DOHH2 (cell line): ENCODE measurements at regions not wholly inside any gene's neighbourhood (a gene's known extent, or its start where the extent isn't known, plus 50 kb on each side); places are given as distances from the start of the nearest gene placed in this dataset.
"Not testable (repeated sequence)": the region's sequence is repeated elsewhere in the genome, so short reads cannot be mapped to it uniquely, and the experiment has no call there.

ENCODE experiments used
- H3F3A ChIP-seq: fragments of 200-600 bp; sonication (generic), shearing (Covaris generic); 2 replicates; pipeline ENCODE4 v1.6.0; 2016; ENCODE audit warnings: antibody characterized with exemption, mild to moderate bottlenecking; ENCODE audit not compliant: control insufficient read depth, insufficient read depth
- H3K27ac ChIP-seq: fragments of 200-600 bp; sonication (generic); 2 replicates; pipeline ENCODE4 v1.5.1; 2014; ENCODE audit warnings: low read depth, mild to moderate bottlenecking, low read length, moderate library complexity
- H3K27me3 ChIP-seq: fragments of 200-600 bp; sonication (generic); 2 replicates; pipeline ENCODE4 v1.6.1; 2014; ENCODE audit warnings: mild to moderate bottlenecking, low read length, mixed read lengths; ENCODE audit not compliant: control insufficient read depth
- H3K36me3 ChIP-seq: fragments of 200-600 bp; sonication (generic); 2 replicates; pipeline ENCODE4 v1.6.1; 2014; ENCODE audit warnings: mild to moderate bottlenecking, low read length, moderate library complexity, mixed read lengths; ENCODE audit not compliant: control insufficient read depth
- H3K4me1 ChIP-seq: fragments of 200-600 bp; sonication (generic); 2 replicates; pipeline ENCODE4 v1.6.1; 2014; ENCODE audit warnings: mild to moderate bottlenecking, low read length, mixed read lengths; ENCODE audit not compliant: control insufficient read depth
- H3K4me2 ChIP-seq: fragments of 200-600 bp; sonication (generic); 2 replicates; pipeline ENCODE4 v1.6.0; 2014; ENCODE audit warnings: mild to moderate bottlenecking, low read length, moderate library complexity
- H3K4me3 ChIP-seq: fragments of 200-600 bp; sonication (generic); 2 replicates; pipeline ENCODE4 v1.5.1; 2014; ENCODE audit warnings: mild to moderate bottlenecking, low read length, mixed read lengths
- H3K79me2 ChIP-seq: fragments of 200-600 bp; sonication (generic); 2 replicates; pipeline ENCODE4 v1.6.1; 2014; ENCODE audit warnings: mild to moderate bottlenecking, low read length, mixed read lengths; ENCODE audit not compliant: control insufficient read depth
- H3K9me2 ChIP-seq: fragments of 200-600 bp; sonication (generic); replicated peaks from 2 replicates; pipeline ENCODE4 v1.6.1; 2014; ENCODE audit warnings: mild to moderate bottlenecking, low read length, mixed read lengths; ENCODE audit not compliant: control insufficient read depth
- H3K9me3 ChIP-seq: fragments of 200-600 bp; sonication (generic); 2 replicates; pipeline ENCODE4 v1.6.1; 2014; ENCODE audit warnings: antibody characterized with exemption, low read length, mixed read lengths; ENCODE audit not compliant: control insufficient read depth, insufficient read depth
- H4K20me1 ChIP-seq: fragments of 200-600 bp; sonication (generic); 2 replicates; pipeline ENCODE4 v1.6.0; 2014; ENCODE audit warnings: low read depth, mild to moderate bottlenecking, antibody characterized with exemption, low read length, moderate library complexity; ENCODE audit not compliant: control insufficient read depth, insufficient read depth
- CTCF ChIP-seq: fragments of 200-600 bp; sonication (generic); IDR thresholded peaks from one replicate; pipeline ENCODE4 v1.5.1; 2014; ENCODE audit warnings: antibody characterized with exemption, mild to moderate bottlenecking, low read depth, low read length; ENCODE audit not compliant: poor library complexity, severe bottlenecking
- EZH2phosphoT487 ChIP-seq: fragments of 200-600 bp; sonication (generic); IDR thresholded peaks from 2 replicates; pipeline ENCODE4 v1.6.1; 2017; ENCODE audit warnings: borderline replicate concordance, mild to moderate bottlenecking, antibody characterized with exemption, low read length, moderate library complexity, mixed read lengths

- Histone ChIP-seq H3K27ac (peak overlapping the region; percentile 99), H3K36me3 (peaks cover 24% of the 10 kb centered on the region), H3K4me3 (peak overlapping the region; percentile 82), H3K9me2 (no peaks in the 10 kb centered on the region), H3K4me2 (peak overlapping the region; percentile 79), H3K9me3 (no peaks in the 10 kb centered on the region), H3K79me2 (no peaks in the 10 kb centered on the region), H3F3A (peaks cover 62% of the 10 kb centered on the region), H3K27me3 (no peaks in the 10 kb centered on the region), H4K20me1 (no peaks in the 10 kb centered on the region), H3K4me1 (peaks cover 85% of the 10 kb centered on the region)
- TF ChIP-seq CTCF, result no peak
- no peak for TF ChIP-seq EZH2phosphoT487
Observed at GRCh38 chr6:27130668-27131428, 116.7 kb upstream of the PRSS16 start.

- H3K27me3 ChIP-seq, H3K9me3 ChIP-seq, H3K79me2 ChIP-seq, H3K9me2 ChIP-seq, H4K20me1 ChIP-seq: not testable (repeated sequence)
- Histone ChIP-seq H3K27ac (peak overlapping the region; percentile 99), H3K4me3 (peak overlapping the region; percentile 82), H3K4me1 (peaks cover 86% of the 10 kb centered on the region), H3K4me2 (peak overlapping the region; percentile 79), H3F3A (peaks cover 62% of the 10 kb centered on the region), H3K36me3 (peaks cover 18% of the 10 kb centered on the region)
Observed at GRCh38 chr6:27132282-27132531, 115.3 kb upstream of the PRSS16 start.

- no peaks in the 10 kb centered on the region for H4K20me1 ChIP-seq
- H3K79me2 ChIP-seq, result no peaks in the 10 kb centered on the region
- H3K27ac ChIP-seq, result peak overlapping the region; percentile 99
- H3K9me2 ChIP-seq, result no peaks in the 10 kb centered on the region
- TF ChIP-seq EZH2phosphoT487 (no peak), CTCF (no peak)
- peak overlapping the region; percentile 83 for H3K4me2 ChIP-seq
- peaks cover 18% of the 10 kb centered on the region for H3K36me3 ChIP-seq
- no peaks in the 10 kb centered on the region for H3K27me3 ChIP-seq
- H3K4me1 ChIP-seq, result peaks cover 86% of the 10 kb centered on the region
- H3F3A ChIP-seq, result peaks cover 58% of the 10 kb centered on the region
- no peaks in the 10 kb centered on the region for H3K9me3 ChIP-seq
- peak overlapping the region; percentile 89 for H3K4me3 ChIP-seq
Observed at GRCh38 chr6:27132532-27133280, 114.8 kb upstream of the PRSS16 start.
